H1 (cell line): ENCODE measurements at regions not wholly inside any gene's neighbourhood (a gene's known extent, or its start where the extent isn't known, plus 50 kb on each side); places are given as distances from the start of the nearest gene placed in this dataset.

Experiments used
- CTCF ChIA-PET: fragments of 300-600 bp; sonication (Branson Sonifier 250); formaldehyde crosslinking; loops from one replicate; lab custom pipeline; 2021; ENCODE audit not compliant: partially characterized antibody; lab: Charles Lee
- POLR2A ChIA-PET: fragments of 300-600 bp; sonication (Branson Sonifier 250); formaldehyde crosslinking; loops from one replicate; lab custom pipeline; 2021; ENCODE audit warnings: inconsistent platforms; ENCODE audit not compliant: partially characterized antibody; lab: Charles Lee
- DNase-seq, 2 experiments: peaks; one replicate each; pipeline versions ENCODE4 v3.0.0 to v3.0.0-alpha.2; 2010 to 2022; ENCODE audit warnings: low spot score in 2 of 2, low read depth in 1 of 2, mixed read lengths in 1 of 2
- FAIRE-seq: peaks from 2 replicates; lab custom pipeline; 2011; peaks lifted over from hg19 to GRCh38; lab: Jason Lieb, UNC
- H2AFZ ChIP-seq: 2 replicates; pipeline ENCODE4 v1.8.1; 2012; ENCODE audit warnings: low read length, inconsistent platforms
- H2AK5ac ChIP-seq: 2 replicates; pipeline ENCODE4 v1.6.1; 2013; ENCODE audit warnings: low read depth, low read length
- H2BK120ac ChIP-seq: replicated peaks from 2 replicates; pipeline ENCODE3; 2013; ENCODE audit warnings: low read depth, low read length, inconsistent platforms
- H2BK12ac ChIP-seq: 2 replicates; pipeline ENCODE4 v1.6.1; 2013; ENCODE audit warnings: low read depth, low read length
- H2BK15ac ChIP-seq: 2 replicates; pipeline ENCODE4 v1.6.1; 2013; ENCODE audit warnings: low read length
- H2BK20ac ChIP-seq: 2 replicates; pipeline ENCODE4 v1.6.1; 2013; ENCODE audit warnings: low read length
- H2BK5ac ChIP-seq: 2 replicates; pipeline ENCODE4 v1.6.1; 2013; ENCODE audit warnings: low read depth, low read length
- H3K14ac ChIP-seq: 2 replicates; pipeline ENCODE4 v1.6.1; 2013; ENCODE audit warnings: inconsistent platforms; ENCODE audit not compliant: insufficient read length
- H3K18ac ChIP-seq: 2 replicates; pipeline ENCODE4 v1.6.1; 2013; ENCODE audit warnings: low read length; ENCODE audit errors: extremely low read depth
- H3K23ac ChIP-seq: 2 replicates; pipeline ENCODE4 v1.6.1; 2013; ENCODE audit warnings: inconsistent platforms; ENCODE audit not compliant: insufficient read length
- H3K23me2 ChIP-seq: 2 replicates; pipeline ENCODE4 v1.6.1; 2013; ENCODE audit warnings: low read depth, low read length
- H3K27ac ChIP-seq: 2 replicates; pipeline ENCODE4 v1.6.1; 2011; ENCODE audit warnings: low read depth, low read length, inconsistent platforms
- H3K27me3 ChIP-seq, 4 experiments: replicated peaks in 1 of 4; 1 replicate in 1 of 4; 2 replicates in 3 of 4; pipeline versions ENCODE4 v1.6.1 to v1.8.1; 2011 to 2013; ENCODE audit warnings: low read length in 3 of 4, mild to moderate bottlenecking in 3 of 4, inconsistent platforms in 2 of 4, mixed read lengths in 2 of 4, moderate library complexity in 1 of 4; ENCODE audit not compliant: control insufficient read depth in 3 of 4, insufficient read depth in 3 of 4; ENCODE audit errors: extremely low read depth in 1 of 4
- H3K36me3 ChIP-seq, 4 experiments: 2 replicates each; pipeline versions ENCODE4 v1.6.1 to v1.8.1; 2011 to 2013; ENCODE audit warnings: mild to moderate bottlenecking in 4 of 4, low read length in 3 of 4, moderate library complexity in 2 of 4, control low read depth in 1 of 4, inconsistent platforms in 1 of 4; ENCODE audit not compliant: insufficient read depth in 4 of 4, control insufficient read depth in 2 of 4
- H3K4ac ChIP-seq: replicated peaks from 2 replicates; pipeline ENCODE3; 2013; ENCODE audit warnings: low read length, low read depth, mixed read lengths, inconsistent platforms; ENCODE audit not compliant: insufficient read length
- H3K4me1 ChIP-seq, 4 experiments: replicated peaks in 1 of 4; 1 replicate in 1 of 4; 2 replicates in 3 of 4; pipeline versions ENCODE4 v1.6.1 to v1.8.1; 2011 to 2013; ENCODE audit warnings: low read length in 3 of 4, inconsistent platforms in 2 of 4, mixed read lengths in 1 of 4; ENCODE audit not compliant: insufficient read depth in 4 of 4, control insufficient read depth in 3 of 4
- H3K4me2 ChIP-seq, 2 experiments: 2 replicates each; pipeline versions ENCODE4 v1.6.1 to v1.8.1; 2011 to 2013; ENCODE audit warnings: low read depth in 2 of 2, low read length in 2 of 2, control low read depth in 1 of 2, inconsistent platforms in 1 of 2, mild to moderate bottlenecking in 1 of 2; ENCODE audit not compliant: insufficient read depth in 1 of 2
- H3K4me3 ChIP-seq, 4 experiments: fragments of 200-600, 300-600 bp in 1 of 4; sonication (generic), shearing (Covaris generic), sonication (Bioruptor Twin) in 1 of 4; 2 replicates each; pipeline versions ENCODE4 v1.5.1 to v1.8.1; 2011 to 2016; ENCODE audit warnings: low read length in 4 of 4, low read depth in 3 of 4, control low read depth in 2 of 4, inconsistent platforms in 2 of 4, mild to moderate bottlenecking in 2 of 4, mixed read lengths in 1 of 4, moderate library complexity in 1 of 4; ENCODE audit not compliant: insufficient read depth in 2 of 4; ENCODE audit errors: extremely low read depth in 1 of 4
- H3K56ac ChIP-seq: replicated peaks from 2 replicates; pipeline ENCODE3; 2013; ENCODE audit warnings: low read depth, mild to moderate bottlenecking, mixed read lengths, low read length, inconsistent platforms; ENCODE audit not compliant: insufficient read length
- H3K79me1 ChIP-seq: 2 replicates; pipeline ENCODE4 v1.6.1; 2013; ENCODE audit warnings: low read depth, low read length, control low read depth
- H3K79me2 ChIP-seq, 2 experiments: 2 replicates each; pipeline versions ENCODE4 v1.6.1 to v1.8.1; 2012 to 2013; ENCODE audit warnings: low read length in 2 of 2, mild to moderate bottlenecking in 2 of 2, inconsistent platforms in 1 of 2; ENCODE audit not compliant: insufficient read depth in 2 of 2, control insufficient read depth in 1 of 2
- H3K9ac ChIP-seq, 4 experiments: replicated peaks in 1 of 4; 1 replicate in 1 of 4; 2 replicates in 3 of 4; pipeline versions ENCODE4 v1.6.1 to v1.8.1; 2011 to 2013; ENCODE audit warnings: low read depth in 3 of 4, low read length in 3 of 4, control low read depth in 2 of 4, mild to moderate bottlenecking in 2 of 4, moderate library complexity in 2 of 4, inconsistent platforms in 1 of 4; ENCODE audit errors: extremely low read depth in 1 of 4
- H3K9me3 ChIP-seq, 2 experiments: 2 replicates each; pipeline versions ENCODE4 v1.6.1 to v1.8.1; 2012 to 2013; ENCODE audit warnings: mild to moderate bottlenecking in 2 of 2, moderate library complexity in 2 of 2, control low read depth in 1 of 2, inconsistent platforms in 1 of 2, low read depth in 1 of 2, low read length in 1 of 2, mixed read lengths in 1 of 2; ENCODE audit not compliant: insufficient read depth in 2 of 2
- H4K20me1 ChIP-seq, 2 experiments: replicated peaks in 1 of 2; 2 replicates each; pipeline versions ENCODE3 to v1.8.1; 2011 to 2013; ENCODE audit warnings: inconsistent platforms in 2 of 2, low read length in 2 of 2, mild to moderate bottlenecking in 1 of 2; ENCODE audit not compliant: insufficient read depth in 2 of 2, control insufficient read depth in 1 of 2
- H4K5ac ChIP-seq: 2 replicates; pipeline ENCODE4 v1.6.1; 2013; ENCODE audit warnings: low read length, low read depth, mixed read lengths, inconsistent platforms; ENCODE audit not compliant: insufficient read length
- H4K8ac ChIP-seq: 2 replicates; pipeline ENCODE4 v1.8.0; 2013; ENCODE audit warnings: mild to moderate bottlenecking, moderate library complexity, low read length, inconsistent platforms; ENCODE audit not compliant: insufficient read depth; ENCODE audit errors: extremely low read depth
- H4K91ac ChIP-seq: replicated peaks from 2 replicates; pipeline ENCODE3; 2013; ENCODE audit warnings: low read length, mixed read lengths, inconsistent platforms; ENCODE audit not compliant: insufficient read length
- KDM4A ChIP-seq: IDR thresholded peaks from one replicate; pipeline ENCODE4 v1.7.1; 2012; ENCODE audit warnings: low read depth, mild to moderate bottlenecking, moderate library complexity, low read length, inconsistent platforms; ENCODE audit not compliant: severe bottlenecking
- RAD21 ChIP-seq, 2 experiments: IDR thresholded peaks in 1 of 2; conservative IDR thresholded peaks in 1 of 2; 2 replicates each; pipeline ENCODE4 v1.6.1; 2011; ENCODE audit warnings: low read depth in 2 of 2, low read length in 2 of 2, improper control_type of control experiment in 1 of 2, inconsistent platforms in 1 of 2, mild to moderate bottlenecking in 1 of 2, moderate library complexity in 1 of 2
- WGBS, 2 experiments: shearing (Covaris generic) in 1 of 2; methylation state at CpG; one replicate each; pipeline versions ENCODE4 v1.1.6 to v1.1.7; 2013 to 2015; ENCODE audit warnings: low lambda C conversion rate in 2 of 2, mixed read lengths in 2 of 2, inconsistent platforms in 1 of 2, low coverage in 1 of 2, missing lambda C conversion rate in 1 of 2; ENCODE audit not compliant: insufficient replicate concordance in 2 of 2, insufficient coverage in 1 of 2, insufficient read length in 1 of 2; ENCODE audit errors: extremely low coverage in 1 of 2, missing lambda C conversion rate in 1 of 2; 5-methylcytosine and 5-hydroxymethylcytosine counted together
- TF ChIP-seq, protein P1 (sequence below), 3 experiments: IDR thresholded peaks; 1 replicate in 2 of 3; 2 replicates in 1 of 3; pipeline versions ENCODE4 v1.5.1 to v1.6.1; 2011; ENCODE audit warnings: low read length in 3 of 3, mild to moderate bottlenecking in 3 of 3, inconsistent platforms in 2 of 3, low read depth in 1 of 3, moderate library complexity in 1 of 3; ENCODE audit not compliant: insufficient read depth in 1 of 3; ENCODE audit errors: control extremely low read depth in 1 of 3

DNA sequence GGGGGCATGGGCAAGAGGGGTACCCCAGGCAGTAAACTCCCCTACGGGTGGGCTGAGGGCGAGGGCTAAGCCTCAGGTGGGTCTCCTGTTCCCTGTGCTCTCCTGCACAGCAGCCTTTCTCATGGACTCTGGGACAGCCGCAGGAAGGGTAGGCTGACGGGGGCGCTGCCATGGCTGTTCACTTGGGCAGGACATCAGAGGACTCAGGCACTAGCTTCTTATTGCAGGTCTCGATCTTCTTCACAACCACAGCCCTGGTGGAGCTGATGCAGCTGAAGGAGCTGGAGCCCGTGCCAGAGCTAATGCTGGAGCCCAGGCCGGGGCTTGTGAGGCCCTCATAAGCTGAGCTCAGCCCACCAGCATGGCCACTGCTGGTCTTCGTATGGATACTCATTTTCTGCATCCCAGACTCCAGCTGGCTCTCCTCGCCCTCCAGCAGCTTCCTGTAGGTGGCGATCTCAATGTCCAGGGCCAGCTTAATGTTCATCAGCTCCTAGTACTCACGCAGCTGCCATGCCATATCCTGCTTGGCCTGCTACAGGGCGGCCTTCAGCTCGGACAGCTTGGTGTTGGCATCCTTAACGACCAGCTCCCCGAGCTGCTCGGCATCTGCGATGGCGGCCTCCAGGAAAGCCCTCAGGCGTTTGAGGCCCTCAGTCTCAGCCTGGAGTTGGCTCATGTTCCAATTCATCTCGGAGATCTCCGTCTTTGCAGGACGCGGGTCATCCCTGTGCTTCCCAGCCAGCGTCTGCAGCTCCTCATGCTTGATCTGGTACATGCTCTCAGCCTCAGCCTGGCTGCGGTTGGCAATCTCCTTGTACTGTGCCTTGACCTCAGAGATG, 359.8 kb upstream of the SETBP1 start:
- Histone ChIP-seq H3K27me3 (no peaks in the 10 kb centered on the region), H2AFZ (no peak overlapping the region), H4K20me1 (no peaks in the 10 kb centered on the region), H3K14ac (no peak overlapping the region), H3K4me2 (no peak overlapping the region), H2BK120ac (no peak overlapping the region), H3K56ac (no peak overlapping the region), H3K27ac (no peak overlapping the region), H3K9me3 (peaks cover 0 to 3% of the 10 kb centered on the region in 2 experiments; a peak in 2 of 4 replicates), H2AK5ac (no peak overlapping the region), H3K23me2 (no peaks in the 10 kb centered on the region), H4K91ac (no peak overlapping the region), H3K9ac (no peak overlapping the region), H3K4me3 (no peak overlapping the region), H3K36me3 (no peaks in the 10 kb centered on the region), H4K5ac (no peak overlapping the region), H2BK12ac (no peak overlapping the region), H2BK5ac (no peak overlapping the region), H3K23ac (no peak overlapping the region), H2BK20ac (no peak overlapping the region), H4K8ac (no peak overlapping the region), H3K79me2 (no peaks in the 10 kb centered on the region), H3K79me1 (no peaks in the 10 kb centered on the region), H3K18ac (no peak overlapping the region), H3K4ac (no peak overlapping the region), H3K4me1 (no peaks in the 10 kb centered on the region), H2BK15ac (no peak overlapping the region)
- FAIRE-seq (no peak), DNase-seq (peak in 1 of 2 experiments; percentile 49)
- WGBS, 2 experiments: 94% methylated on average over 25 of the region's 26 CpGs; no CpG with 5 or more reads in 1 of the 2 experiments
- ChIA-PET CTCF (interaction anchor here (0.6 to 2.0 kb wide), 7 partner anchors 10 to 1202 kb away, joined by 3 to 5 read pairs (median 3); no protein-coding TSS in a partner anchor), POLR2A (no interaction called here)
- TF ChIP-seq KDM4A (no peak), RAD21 (IDR thresholded peaks at IDR 0.05 in 1 of 2, conservative IDR thresholded peaks at IDR 0.05 in 1 of 2; ENCODE audit: low read depth in 2 of 2, low read length in 2 of 2) (peak in 1 of 2 experiments; percentile 30; a peak in 1 of 4 replicates)
- TF ChIP-seq, protein P1, sequence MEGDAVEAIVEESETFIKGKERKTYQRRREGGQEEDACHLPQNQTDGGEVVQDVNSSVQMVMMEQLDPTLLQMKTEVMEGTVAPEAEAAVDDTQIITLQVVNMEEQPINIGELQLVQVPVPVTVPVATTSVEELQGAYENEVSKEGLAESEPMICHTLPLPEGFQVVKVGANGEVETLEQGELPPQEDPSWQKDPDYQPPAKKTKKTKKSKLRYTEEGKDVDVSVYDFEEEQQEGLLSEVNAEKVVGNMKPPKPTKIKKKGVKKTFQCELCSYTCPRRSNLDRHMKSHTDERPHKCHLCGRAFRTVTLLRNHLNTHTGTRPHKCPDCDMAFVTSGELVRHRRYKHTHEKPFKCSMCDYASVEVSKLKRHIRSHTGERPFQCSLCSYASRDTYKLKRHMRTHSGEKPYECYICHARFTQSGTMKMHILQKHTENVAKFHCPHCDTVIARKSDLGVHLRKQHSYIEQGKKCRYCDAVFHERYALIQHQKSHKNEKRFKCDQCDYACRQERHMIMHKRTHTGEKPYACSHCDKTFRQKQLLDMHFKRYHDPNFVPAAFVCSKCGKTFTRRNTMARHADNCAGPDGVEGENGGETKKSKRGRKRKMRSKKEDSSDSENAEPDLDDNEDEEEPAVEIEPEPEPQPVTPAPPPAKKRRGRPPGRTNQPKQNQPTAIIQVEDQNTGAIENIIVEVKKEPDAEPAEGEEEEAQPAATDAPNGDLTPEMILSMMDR (IDR thresholded peaks at IDR 0.05; ENCODE audit: control extremely low read depth in 1 of 3, insufficient read depth in 1 of 3, low read depth in 1 of 3, low read length in 3 of 3): peak in 2 of 3 experiments; percentile 42 to 61; a peak in 2 of 4 replicates
